Body of pancreas (tissue), 4 donors: ENCODE measurements at regions not wholly inside any gene's neighbourhood (a gene's known extent, or its start where the extent isn't known, plus 50 kb on each side); places are given as distances from the start of the nearest gene placed in this dataset.

ENCODE experiments used
- POLR2A ChIP-seq, 3 donors: fragments of 450-650 bp; IDR thresholded peaks; one replicate each; pipeline ENCODE4 v1.6.1; 2016; ENCODE audit warnings: antibody characterized with exemption in 3 of 3, mild to moderate bottlenecking in 2 of 3
- TF ChIP-seq, protein P1 (sequence below), 7 experiments: fragments of 450-650 bp in 4 of 7; fragments of 200-600 bp in 3 of 7; sonication (generic) in 3 of 7; IDR thresholded peaks; one replicate each; pipeline ENCODE4 v1.5.1; 2016 to 2019; ENCODE audit warnings: antibody characterized with exemption in 7 of 7

DNA sequence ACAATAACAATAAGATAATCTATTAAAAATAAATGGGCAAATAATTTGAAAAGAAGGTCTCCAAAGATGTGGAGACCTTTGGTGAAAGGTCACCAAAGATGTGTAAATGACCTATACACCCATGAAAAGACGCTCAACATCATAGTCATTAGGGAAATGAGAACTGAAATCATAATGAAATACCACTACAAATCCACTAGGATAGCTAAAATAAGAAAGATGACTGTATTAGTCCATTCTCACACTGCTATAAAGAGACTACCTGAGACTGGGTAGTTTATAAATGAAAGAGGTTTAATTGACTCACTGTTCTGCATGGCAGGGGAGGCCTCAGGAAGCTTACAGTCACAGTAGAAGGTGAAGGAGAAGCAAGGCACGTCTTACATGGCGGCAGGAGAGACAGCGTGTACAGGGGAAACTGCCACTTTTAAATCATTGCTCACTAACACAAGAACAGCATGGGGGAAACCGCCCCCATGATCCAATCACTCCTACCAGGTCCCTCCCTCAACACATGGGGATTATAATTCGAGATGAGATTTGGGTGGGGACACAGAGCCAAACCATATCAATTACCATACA is 339.6 kb downstream of the ENC1 start:
- TF ChIP-seq, protein P1, sequence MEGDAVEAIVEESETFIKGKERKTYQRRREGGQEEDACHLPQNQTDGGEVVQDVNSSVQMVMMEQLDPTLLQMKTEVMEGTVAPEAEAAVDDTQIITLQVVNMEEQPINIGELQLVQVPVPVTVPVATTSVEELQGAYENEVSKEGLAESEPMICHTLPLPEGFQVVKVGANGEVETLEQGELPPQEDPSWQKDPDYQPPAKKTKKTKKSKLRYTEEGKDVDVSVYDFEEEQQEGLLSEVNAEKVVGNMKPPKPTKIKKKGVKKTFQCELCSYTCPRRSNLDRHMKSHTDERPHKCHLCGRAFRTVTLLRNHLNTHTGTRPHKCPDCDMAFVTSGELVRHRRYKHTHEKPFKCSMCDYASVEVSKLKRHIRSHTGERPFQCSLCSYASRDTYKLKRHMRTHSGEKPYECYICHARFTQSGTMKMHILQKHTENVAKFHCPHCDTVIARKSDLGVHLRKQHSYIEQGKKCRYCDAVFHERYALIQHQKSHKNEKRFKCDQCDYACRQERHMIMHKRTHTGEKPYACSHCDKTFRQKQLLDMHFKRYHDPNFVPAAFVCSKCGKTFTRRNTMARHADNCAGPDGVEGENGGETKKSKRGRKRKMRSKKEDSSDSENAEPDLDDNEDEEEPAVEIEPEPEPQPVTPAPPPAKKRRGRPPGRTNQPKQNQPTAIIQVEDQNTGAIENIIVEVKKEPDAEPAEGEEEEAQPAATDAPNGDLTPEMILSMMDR (IDR thresholded peaks at IDR 0.05), result no peak
- TF ChIP-seq POLR2A (IDR thresholded peaks at IDR 0.05), result no peak
